ENCODE measurements at regions not wholly inside any gene's neighbourhood (a gene's known extent, or its start where the extent isn't known, plus 50 kb on each side); places are given as distances from the start of the nearest gene placed in this dataset.

DNA sequence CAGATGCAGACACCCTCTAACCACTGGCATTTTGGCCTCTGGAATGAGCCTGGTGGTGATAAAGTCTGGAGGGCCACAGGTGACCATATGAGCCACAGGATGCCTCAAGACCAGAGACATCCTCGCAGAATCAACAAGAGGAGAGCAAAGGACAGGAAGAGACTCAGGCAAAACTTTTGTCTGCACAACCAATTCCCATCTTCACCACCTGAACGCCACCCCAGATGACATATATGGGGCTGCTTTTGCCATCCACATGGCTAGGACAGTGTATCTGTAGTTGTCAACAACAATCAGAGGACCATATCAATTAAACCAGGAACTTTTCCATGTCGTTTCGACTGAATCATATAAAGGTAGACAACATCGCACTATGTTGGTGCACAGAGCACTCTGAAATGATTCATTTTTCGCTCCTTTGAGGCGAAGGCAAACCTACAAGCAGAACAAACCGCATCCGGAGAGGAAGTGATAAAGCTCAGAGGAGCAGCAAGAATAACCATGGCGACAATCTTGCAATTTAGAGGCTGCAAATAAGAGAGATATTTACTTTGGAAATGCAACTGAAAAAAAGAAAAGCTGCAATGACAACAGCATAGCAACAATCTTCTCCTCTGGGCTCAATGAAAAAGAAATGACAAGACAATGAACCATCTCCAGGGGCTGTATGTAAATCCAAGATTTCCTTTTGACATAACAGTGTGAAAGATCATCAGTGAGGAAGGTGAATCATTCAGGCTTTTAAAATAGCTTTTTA is 204.5 kb downstream of the ARL4C start:
- DNase-seq (ENCODE audit: low read depth), result no peak

GRCh38 chr2:234291765-234292204 is 205.1 kb downstream of the ARL4C start:
- TF ChIP-seq, protein P1, sequence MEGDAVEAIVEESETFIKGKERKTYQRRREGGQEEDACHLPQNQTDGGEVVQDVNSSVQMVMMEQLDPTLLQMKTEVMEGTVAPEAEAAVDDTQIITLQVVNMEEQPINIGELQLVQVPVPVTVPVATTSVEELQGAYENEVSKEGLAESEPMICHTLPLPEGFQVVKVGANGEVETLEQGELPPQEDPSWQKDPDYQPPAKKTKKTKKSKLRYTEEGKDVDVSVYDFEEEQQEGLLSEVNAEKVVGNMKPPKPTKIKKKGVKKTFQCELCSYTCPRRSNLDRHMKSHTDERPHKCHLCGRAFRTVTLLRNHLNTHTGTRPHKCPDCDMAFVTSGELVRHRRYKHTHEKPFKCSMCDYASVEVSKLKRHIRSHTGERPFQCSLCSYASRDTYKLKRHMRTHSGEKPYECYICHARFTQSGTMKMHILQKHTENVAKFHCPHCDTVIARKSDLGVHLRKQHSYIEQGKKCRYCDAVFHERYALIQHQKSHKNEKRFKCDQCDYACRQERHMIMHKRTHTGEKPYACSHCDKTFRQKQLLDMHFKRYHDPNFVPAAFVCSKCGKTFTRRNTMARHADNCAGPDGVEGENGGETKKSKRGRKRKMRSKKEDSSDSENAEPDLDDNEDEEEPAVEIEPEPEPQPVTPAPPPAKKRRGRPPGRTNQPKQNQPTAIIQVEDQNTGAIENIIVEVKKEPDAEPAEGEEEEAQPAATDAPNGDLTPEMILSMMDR (conservative IDR thresholded peaks at IDR 0.05; ENCODE audit: control insufficient read depth, insufficient read depth, low read depth, low read length), result no peak
- peak; percentile 78 for DNase-seq (ENCODE audit: low read depth)
- no peak overlapping the region for H3K4me3 ChIP-seq (ENCODE audit: control insufficient read depth, low read depth, low read length)

More for the DNA sequence above, 204.5 kb downstream of the ARL4C start:
- TF ChIP-seq, protein P1 (conservative IDR thresholded peaks at IDR 0.05; ENCODE audit: control insufficient read depth, insufficient read depth, low read depth, low read length), result no peak
- no peak overlapping the region for H3K4me3 ChIP-seq (ENCODE audit: control insufficient read depth, low read depth, low read length)

DNA sequence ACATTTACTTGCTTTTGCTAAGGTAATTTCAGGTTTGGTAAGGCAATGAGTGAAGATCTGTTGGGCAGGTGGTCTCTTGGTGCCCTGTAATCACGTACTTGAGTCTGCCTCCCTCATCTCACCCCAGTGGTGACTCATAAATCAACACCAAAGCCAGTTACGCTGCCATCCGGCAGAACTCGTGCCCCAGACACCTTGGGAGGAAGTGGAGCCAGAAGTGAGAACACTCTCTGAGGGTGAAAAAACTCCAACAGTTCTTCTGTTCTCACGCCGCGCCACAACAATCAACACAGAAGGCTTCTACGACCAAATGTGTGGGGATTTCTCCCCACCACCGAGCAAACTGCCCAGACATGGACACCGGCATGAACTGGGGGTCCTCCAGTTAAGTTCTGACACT is 206.2 kb downstream of the ARL4C start:
- no peak overlapping the region for H3K4me3 ChIP-seq (ENCODE audit: control insufficient read depth, low read depth, low read length)
- TF ChIP-seq, protein P1 (conservative IDR thresholded peaks at IDR 0.05; ENCODE audit: control insufficient read depth, insufficient read depth, low read depth, low read length), result no peak
- no peak for DNase-seq (ENCODE audit: low read depth)

- peak; percentile 87 for DNase-seq (ENCODE audit: low read depth)
- H3K4me3 ChIP-seq (ENCODE audit: control insufficient read depth, low read depth, low read length), result no peak overlapping the region
- TF ChIP-seq, protein P1 (conservative IDR thresholded peaks at IDR 0.05; ENCODE audit: control insufficient read depth, insufficient read depth, low read depth, low read length), result no peak
Observed at GRCh38 chr2:234289834-234290590, 206.9 kb downstream of the ARL4C start.

DNA sequence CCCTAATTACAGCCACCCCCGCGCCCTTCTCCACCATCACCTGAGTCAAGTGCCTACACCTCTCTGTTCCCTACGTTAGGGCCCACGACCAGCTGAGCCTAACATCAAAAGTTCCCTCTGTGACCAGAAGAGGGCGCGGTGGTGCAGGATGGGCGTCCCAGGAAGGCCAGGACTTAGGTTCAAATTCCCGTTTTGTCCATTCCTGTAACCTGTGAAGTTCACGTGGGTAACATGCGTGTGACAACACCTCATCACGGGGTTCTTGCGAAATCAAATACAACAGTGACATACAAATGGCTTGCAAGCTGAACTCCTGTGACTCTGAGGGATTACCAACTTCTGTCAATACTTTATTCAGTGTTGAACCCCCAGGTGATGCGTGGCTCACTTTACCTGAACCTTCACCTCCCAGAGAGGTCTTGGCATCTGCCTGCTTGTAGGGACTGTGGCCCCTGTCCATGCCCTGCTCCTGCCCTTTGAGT is 207.9 kb downstream of the ARL4C start:
- TF ChIP-seq, protein P1 (conservative IDR thresholded peaks at IDR 0.05; ENCODE audit: control insufficient read depth, insufficient read depth, low read depth, low read length), result peak; percentile 77
- no peak overlapping the region for H3K4me3 ChIP-seq (ENCODE audit: control insufficient read depth, low read depth, low read length)
- peak; percentile 50 for DNase-seq (ENCODE audit: low read depth)

DNA sequence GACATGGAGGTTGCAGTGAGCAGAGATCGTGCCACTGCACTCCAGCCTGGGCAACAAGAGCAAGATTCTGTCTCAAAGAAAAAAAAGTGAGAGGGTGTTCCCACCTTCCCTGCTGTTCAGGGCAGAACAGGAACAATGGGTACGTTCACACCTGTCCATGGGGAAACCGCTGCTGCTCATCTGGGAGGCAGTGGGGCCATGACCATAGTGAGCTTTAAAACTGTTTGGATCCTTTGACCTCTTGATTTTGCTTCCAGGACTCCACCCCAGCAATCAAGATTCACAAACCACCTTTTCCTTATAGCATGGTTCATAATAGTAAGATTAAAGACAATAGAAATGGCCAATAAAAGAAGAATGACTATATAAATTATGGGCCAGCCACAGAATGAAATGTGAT is 209.2 kb downstream of the ARL4C start:
- TF ChIP-seq, protein P1 (conservative IDR thresholded peaks at IDR 0.05; ENCODE audit: control insufficient read depth, insufficient read depth, low read depth, low read length), result no peak
- DNase-seq (ENCODE audit: low read depth), result no peak
- no peak overlapping the region for H3K4me3 ChIP-seq (ENCODE audit: control insufficient read depth, low read depth, low read length)

Data from fibroblast of mammary gland (primary cell).